ENCODE measurements at regions not wholly inside any gene's neighbourhood (a gene's known extent, or its start where the extent isn't known, plus 50 kb on each side); places are given as distances from the start of the nearest gene placed in this dataset.

DNA sequence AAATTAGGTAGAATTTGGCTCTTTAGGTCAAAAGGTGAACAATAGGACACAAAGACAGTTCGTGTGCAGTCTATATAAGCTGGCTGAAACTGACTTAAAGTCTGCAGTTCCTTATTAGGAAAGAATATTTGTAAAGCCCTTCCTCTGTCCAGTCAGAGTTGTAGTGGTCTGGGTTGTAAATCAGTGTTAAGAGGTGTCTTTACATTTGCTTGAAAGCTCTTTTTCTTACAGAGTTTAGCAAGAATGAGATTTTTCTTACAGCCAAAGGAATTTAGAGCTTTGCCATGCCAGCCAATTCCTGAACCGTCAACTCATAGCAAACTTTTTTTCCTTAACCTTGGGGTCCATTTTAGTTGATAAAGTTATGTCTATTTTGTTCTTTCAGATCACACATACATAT is 786.1 kb upstream of the CTNND2 start:
- TF ChIP-seq POLR2A (IDR thresholded peaks at IDR 0.05) = no peak
- TF ChIP-seq POLR2AphosphoS5 (IDR thresholded peaks at IDR 0.05) = no peak
- TF ChIP-seq, protein P1, sequence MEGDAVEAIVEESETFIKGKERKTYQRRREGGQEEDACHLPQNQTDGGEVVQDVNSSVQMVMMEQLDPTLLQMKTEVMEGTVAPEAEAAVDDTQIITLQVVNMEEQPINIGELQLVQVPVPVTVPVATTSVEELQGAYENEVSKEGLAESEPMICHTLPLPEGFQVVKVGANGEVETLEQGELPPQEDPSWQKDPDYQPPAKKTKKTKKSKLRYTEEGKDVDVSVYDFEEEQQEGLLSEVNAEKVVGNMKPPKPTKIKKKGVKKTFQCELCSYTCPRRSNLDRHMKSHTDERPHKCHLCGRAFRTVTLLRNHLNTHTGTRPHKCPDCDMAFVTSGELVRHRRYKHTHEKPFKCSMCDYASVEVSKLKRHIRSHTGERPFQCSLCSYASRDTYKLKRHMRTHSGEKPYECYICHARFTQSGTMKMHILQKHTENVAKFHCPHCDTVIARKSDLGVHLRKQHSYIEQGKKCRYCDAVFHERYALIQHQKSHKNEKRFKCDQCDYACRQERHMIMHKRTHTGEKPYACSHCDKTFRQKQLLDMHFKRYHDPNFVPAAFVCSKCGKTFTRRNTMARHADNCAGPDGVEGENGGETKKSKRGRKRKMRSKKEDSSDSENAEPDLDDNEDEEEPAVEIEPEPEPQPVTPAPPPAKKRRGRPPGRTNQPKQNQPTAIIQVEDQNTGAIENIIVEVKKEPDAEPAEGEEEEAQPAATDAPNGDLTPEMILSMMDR (IDR thresholded peaks at IDR 0.05 in 8 of 11, conservative IDR thresholded peaks at IDR 0.05 in 3 of 11) = no peak
